ENCODE measurements at regions not wholly inside any gene's neighbourhood (a gene's known extent, or its start where the extent isn't known, plus 50 kb on each side); places are given as distances from the start of the nearest gene placed in this dataset.

DNA sequence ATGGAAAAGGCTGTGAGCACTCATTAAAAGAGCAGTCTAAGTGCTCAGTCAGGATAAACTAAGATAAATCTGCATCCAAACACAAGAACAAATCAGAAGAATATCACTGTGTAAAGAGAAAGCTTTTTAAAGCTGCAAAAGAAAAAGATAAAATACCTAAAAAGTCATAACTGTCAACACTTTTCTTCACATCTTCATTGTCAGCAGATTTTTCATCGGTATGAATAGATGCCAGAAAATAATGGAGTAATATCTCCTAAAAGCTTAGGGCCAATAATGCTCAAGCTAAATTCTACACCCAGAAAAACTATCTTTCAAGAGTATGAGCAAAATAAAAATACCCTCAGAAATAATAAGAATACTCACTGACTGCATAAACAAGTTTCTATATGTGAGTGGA, 54.0 kb upstream of the PALMD start:
- no peak overlapping the region for H3K4me3 ChIP-seq (ENCODE audit: low read length)
- no peak for DNase-seq (ENCODE audit: low read depth, low spot score)
- H3K9me3 ChIP-seq (ENCODE audit: control insufficient read depth, insufficient read depth, low read length), result no peaks in the 10 kb centered on the region
- H3K36me3 ChIP-seq (ENCODE audit: control insufficient read depth, insufficient read depth, low read length), result no peaks in the 10 kb centered on the region
- no peaks in the 10 kb centered on the region for H3K4me1 ChIP-seq (ENCODE audit: control insufficient read depth, insufficient read depth, low read length)
- H3K27me3 ChIP-seq (ENCODE audit: control insufficient read depth, insufficient read depth, low read length), result no peaks in the 10 kb centered on the region
- no peak overlapping the region for H3K27ac ChIP-seq (ENCODE audit: low read length)
- no CpG with 5 or more reads among the region's 1 CpG for whole genome bisulfite sequencing (ENCODE audit: insufficient coverage, insufficient read length)

DNA sequence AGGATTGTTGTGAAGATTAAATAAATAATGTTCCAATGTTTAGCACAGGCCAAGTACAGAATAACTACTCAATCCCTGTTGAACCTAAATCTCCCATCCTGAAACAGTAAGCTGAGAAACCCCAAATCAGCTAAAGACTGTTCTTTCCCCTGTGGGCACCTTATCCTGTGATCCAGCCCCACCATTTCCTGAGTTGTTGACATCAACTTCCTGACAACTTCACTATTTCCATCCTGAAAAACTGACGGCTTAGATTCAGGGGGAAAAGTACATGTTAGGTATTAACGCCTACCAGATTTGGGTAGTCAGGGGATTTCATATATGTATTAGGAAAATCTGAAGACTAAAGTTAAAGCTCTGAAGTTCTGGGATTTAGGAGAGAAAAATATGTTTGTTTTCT, 51.7 kb upstream of the PALMD start:
- Histone ChIP-seq H3K4me3 (ENCODE audit: low read length) (no peak overlapping the region), H3K27ac (ENCODE audit: low read length) (no peak overlapping the region), H3K27me3 (ENCODE audit: control insufficient read depth, insufficient read depth, low read length) (no peaks in the 10 kb centered on the region), H3K9me3 (ENCODE audit: control insufficient read depth, insufficient read depth, low read length) (no peaks in the 10 kb centered on the region), H3K4me1 (ENCODE audit: control insufficient read depth, insufficient read depth, low read length) (no peaks in the 10 kb centered on the region), H3K36me3 (ENCODE audit: control insufficient read depth, insufficient read depth, low read length) (no peaks in the 10 kb centered on the region)
- no peak for DNase-seq (ENCODE audit: low read depth, low spot score)
- WGBS (ENCODE audit: insufficient coverage, insufficient read length), result no CpG with 5 or more reads among the region's 2 CpGs

DNA sequence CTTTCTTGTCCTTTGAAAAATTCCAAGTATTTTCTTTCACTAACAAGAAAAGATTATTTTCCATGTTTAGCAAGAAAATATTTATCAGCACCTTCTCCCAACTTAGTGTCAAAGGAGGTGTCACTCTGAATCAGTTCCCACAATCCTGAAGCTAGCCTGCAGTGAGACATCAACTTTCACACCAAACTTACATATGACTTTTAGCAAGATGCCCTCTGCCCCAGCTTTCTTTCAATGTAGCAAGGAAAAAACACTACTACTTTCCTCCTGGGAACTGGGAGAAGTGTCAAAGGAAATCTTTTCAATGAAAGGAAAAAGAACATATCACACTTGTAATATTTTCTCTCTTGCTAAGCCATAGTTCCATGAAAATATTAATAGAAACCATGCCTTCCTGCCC, 50.9 kb upstream of the PALMD start:
- no peaks in the 10 kb centered on the region for H3K9me3 ChIP-seq (ENCODE audit: control insufficient read depth, insufficient read depth, low read length)

DNA sequence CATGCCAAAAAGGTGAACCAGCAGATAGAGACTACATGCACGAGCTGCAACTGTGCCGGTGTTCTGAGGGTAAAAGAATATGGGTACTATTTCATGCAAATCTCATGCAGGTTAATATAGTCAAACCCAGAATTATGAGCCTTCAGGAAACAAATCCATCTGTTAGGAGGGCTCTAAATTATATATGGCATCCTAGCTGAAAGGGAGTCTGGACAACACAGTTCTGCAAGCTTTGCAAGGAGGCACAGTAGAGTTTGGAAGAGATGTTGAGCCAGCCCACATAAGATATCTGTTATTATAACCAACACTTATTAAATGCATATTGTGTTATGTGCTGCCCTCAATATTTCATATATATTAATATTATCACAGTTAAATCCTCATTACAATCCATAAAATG, 50.5 kb upstream of the PALMD start:
- no peak overlapping the region for H3K27ac ChIP-seq (ENCODE audit: low read length)
- DNase-seq (ENCODE audit: low read depth, low spot score), result no peak
- H3K36me3 ChIP-seq (ENCODE audit: control insufficient read depth, insufficient read depth, low read length), result no peaks in the 10 kb centered on the region
- WGBS (ENCODE audit: insufficient coverage, insufficient read length), result no CpG with 5 or more reads among the region's 2 CpGs
- no peak overlapping the region for H3K4me3 ChIP-seq (ENCODE audit: low read length)
- H3K27me3 ChIP-seq (ENCODE audit: control insufficient read depth, insufficient read depth, low read length), result no peaks in the 10 kb centered on the region
- H3K4me1 ChIP-seq (ENCODE audit: control insufficient read depth, insufficient read depth, low read length), result no peaks in the 10 kb centered on the region
- H3K9me3 ChIP-seq (ENCODE audit: control insufficient read depth, insufficient read depth, low read length), result no peaks in the 10 kb centered on the region

More for the DNA sequence above, 50.9 kb upstream of the PALMD start:
- Histone ChIP-seq H3K27ac (ENCODE audit: low read length) (no peak overlapping the region), H3K4me1 (ENCODE audit: control insufficient read depth, insufficient read depth, low read length) (no peaks in the 10 kb centered on the region), H3K27me3 (ENCODE audit: control insufficient read depth, insufficient read depth, low read length) (no peaks in the 10 kb centered on the region), H3K4me3 (ENCODE audit: low read length) (no peak overlapping the region), H3K36me3 (ENCODE audit: control insufficient read depth, insufficient read depth, low read length) (no peaks in the 10 kb centered on the region)
- no peak for DNase-seq (ENCODE audit: low read depth, low spot score)

Data from iPS DF 6.9 (cell line).